AML-193 (cell line): ENCODE measurements at regions not wholly inside any gene's neighbourhood (a gene's known extent, or its start where the extent isn't known, plus 50 kb on each side); places are given as distances from the start of the nearest gene placed in this dataset.

Experiments used
- DNase-seq, 2 experiments: peaks; one replicate each; lab custom pipeline; 2025; lab: John Stamatoyannopoulos, UW

DNA sequence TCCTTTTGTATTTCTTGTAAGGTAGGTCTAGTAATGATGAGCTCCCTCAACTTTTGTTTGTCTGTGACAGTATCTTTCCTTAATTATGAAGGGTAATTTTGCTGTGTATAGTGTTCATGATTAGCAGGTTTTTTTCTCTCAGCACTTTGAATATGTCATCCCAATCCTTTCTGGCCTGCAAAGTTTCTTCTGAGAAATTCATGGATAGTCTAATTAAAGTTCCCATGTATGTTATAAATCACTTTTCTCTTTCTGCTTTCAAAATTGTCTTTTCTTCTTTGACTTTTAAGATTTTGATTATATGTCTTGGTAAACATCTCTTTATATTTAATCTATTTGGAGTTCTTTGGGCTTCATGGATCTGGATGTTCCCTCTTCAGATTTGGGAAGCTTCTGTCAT lies 54.3 kb upstream of the ZKSCAN2 start:
- DNase-seq: no peak

DNA sequence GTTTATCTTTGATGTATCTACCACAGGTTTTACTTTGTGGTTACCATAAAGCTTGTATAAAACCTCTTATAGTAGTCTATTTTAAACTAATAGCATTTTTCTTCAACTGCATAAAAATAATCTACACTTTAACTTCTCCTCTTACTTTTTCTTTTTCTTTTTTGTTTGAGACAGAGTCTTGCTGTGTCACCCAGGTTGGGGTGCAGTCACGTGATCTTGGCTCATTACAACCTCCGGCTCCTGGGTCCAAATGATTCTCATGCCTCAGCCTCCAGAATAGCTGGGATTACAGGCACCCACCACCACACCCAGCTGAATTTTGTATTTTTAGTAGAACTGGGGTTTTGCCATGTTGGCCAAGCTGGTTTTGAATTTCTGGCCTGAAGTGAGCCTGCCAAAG lies 53.4 kb upstream of the ZKSCAN2 start:
- DNase-seq: no peak
